ENCODE measurements at regions not wholly inside any gene's neighbourhood (a gene's known extent, or its start where the extent isn't known, plus 50 kb on each side); places are given as distances from the start of the nearest gene placed in this dataset.

- H3K27ac ChIP-seq (ENCODE audit: low read depth, low read length), result no peak overlapping the region
- no peaks in the 10 kb centered on the region for H3K36me3 ChIP-seq (ENCODE audit: low read length)
- no peaks in the 10 kb centered on the region for H3K79me2 ChIP-seq (ENCODE audit: insufficient read depth, low read length)
- H4K20me1 ChIP-seq (ENCODE audit: low read depth, low read length), result no peaks in the 10 kb centered on the region
- no peaks in the 10 kb centered on the region for H3K9me2 ChIP-seq (replicated peaks; ENCODE audit: insufficient read depth, low read length)
- H3K4me2 ChIP-seq (ENCODE audit: low read depth, low read length, poor library complexity, severe bottlenecking), result no peak overlapping the region
- H2AFZ ChIP-seq (ENCODE audit: low read depth, low read length, severe bottlenecking), result no peak overlapping the region
- H3K9me3 ChIP-seq (ENCODE audit: insufficient read depth, low read length), result no peaks in the 10 kb centered on the region
- TF ChIP-seq EZH2phosphoT487 (conservative IDR thresholded peaks at IDR 0.05; ENCODE audit: low read length) (no peak), CTCF (IDR thresholded peaks at IDR 0.05; ENCODE audit: insufficient read depth, low read length, poor library complexity, severe bottlenecking) (no peak)
- H3K9ac ChIP-seq (ENCODE audit: low read length), result no peak overlapping the region
- H3K4me3 ChIP-seq (ENCODE audit: insufficient read depth, low read length, poor library complexity, severe bottlenecking), result no peak overlapping the region
- H3F3A ChIP-seq (ENCODE audit: insufficient read depth), result no peaks in the 10 kb centered on the region
- H3K27me3 ChIP-seq (ENCODE audit: low read length), result no peaks in the 10 kb centered on the region
Observed at GRCh38 chr12:68487721-68488309, 122.9 kb upstream of the RAP1B start.

DNA sequence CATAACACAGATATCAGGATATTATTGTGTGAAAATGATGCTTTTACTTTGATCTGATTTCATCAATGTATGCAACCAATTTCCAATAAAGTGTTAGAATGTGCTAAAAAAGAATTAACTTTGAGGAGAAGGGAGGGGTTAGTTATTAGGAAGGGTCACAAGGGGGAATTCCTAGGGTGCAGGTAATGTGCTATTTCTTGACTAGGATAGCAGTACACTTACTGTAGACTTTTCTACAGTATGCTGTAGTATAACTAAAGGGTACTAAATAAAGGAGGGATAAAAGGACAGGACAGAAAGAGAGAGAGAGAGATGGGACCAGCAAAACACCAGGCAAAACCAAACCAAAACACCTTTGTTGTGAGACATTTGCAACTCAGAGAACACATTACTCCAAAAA is 121.4 kb upstream of the RAP1B start:
- no peak overlapping the region for H3K4me3 ChIP-seq (ENCODE audit: insufficient read depth, low read length, poor library complexity, severe bottlenecking)
- no peaks in the 10 kb centered on the region for H3K79me2 ChIP-seq (ENCODE audit: insufficient read depth, low read length)
- no peaks in the 10 kb centered on the region for H3K9me2 ChIP-seq (replicated peaks; ENCODE audit: insufficient read depth, low read length)
- no peaks in the 10 kb centered on the region for H3K36me3 ChIP-seq (ENCODE audit: low read length)
- TF ChIP-seq CTCF (IDR thresholded peaks at IDR 0.05; ENCODE audit: insufficient read depth, low read length, poor library complexity, severe bottlenecking) (no peak), EZH2phosphoT487 (conservative IDR thresholded peaks at IDR 0.05; ENCODE audit: low read length) (no peak)
- no peak overlapping the region for H3K4me2 ChIP-seq (ENCODE audit: low read depth, low read length, poor library complexity, severe bottlenecking)
- H2AFZ ChIP-seq (ENCODE audit: low read depth, low read length, severe bottlenecking), result no peak overlapping the region
- H3K27me3 ChIP-seq (ENCODE audit: low read length), result no peaks in the 10 kb centered on the region
- no peaks in the 10 kb centered on the region for H3K9me3 ChIP-seq (ENCODE audit: insufficient read depth, low read length)
- no peaks in the 10 kb centered on the region for H3F3A ChIP-seq (ENCODE audit: insufficient read depth)
- no peaks in the 10 kb centered on the region for H4K20me1 ChIP-seq (ENCODE audit: low read depth, low read length)
- no peak overlapping the region for H3K9ac ChIP-seq (ENCODE audit: low read length)
- H3K27ac ChIP-seq (ENCODE audit: low read depth, low read length), result no peak overlapping the region

GRCh38 chr12:68490476-68490875 is 120.2 kb upstream of the RAP1B start:
- TF ChIP-seq CTCF (IDR thresholded peaks at IDR 0.05; ENCODE audit: insufficient read depth, low read length, poor library complexity, severe bottlenecking) (no peak), EZH2phosphoT487 (conservative IDR thresholded peaks at IDR 0.05; ENCODE audit: low read length) (no peak)
- no peak overlapping the region for H3K4me3 ChIP-seq (ENCODE audit: insufficient read depth, low read length, poor library complexity, severe bottlenecking)

More at GRCh38 chr12:68490476-68490875, 120.2 kb upstream of the RAP1B start:
- H3K27me3 ChIP-seq (ENCODE audit: low read length), result no peaks in the 10 kb centered on the region
- H3K9me3 ChIP-seq (ENCODE audit: insufficient read depth, low read length), result no peaks in the 10 kb centered on the region
- H4K20me1 ChIP-seq (ENCODE audit: low read depth, low read length), result no peaks in the 10 kb centered on the region
- H2AFZ ChIP-seq (ENCODE audit: low read depth, low read length, severe bottlenecking), result no peak overlapping the region
- no peaks in the 10 kb centered on the region for H3F3A ChIP-seq (ENCODE audit: insufficient read depth)
- no peaks in the 10 kb centered on the region for H3K36me3 ChIP-seq (ENCODE audit: low read length)
- H3K9me2 ChIP-seq (replicated peaks; ENCODE audit: insufficient read depth, low read length), result no peaks in the 10 kb centered on the region
- no peak overlapping the region for H3K4me2 ChIP-seq (ENCODE audit: low read depth, low read length, poor library complexity, severe bottlenecking)
- H3K9ac ChIP-seq (ENCODE audit: low read length), result no peak overlapping the region
- H3K27ac ChIP-seq (ENCODE audit: low read depth, low read length), result no peak overlapping the region
- no peaks in the 10 kb centered on the region for H3K79me2 ChIP-seq (ENCODE audit: insufficient read depth, low read length)
